Inflammatory macrophage treated with lipopolysaccharide for 4 hours (primary cell): ENCODE measurements at regions not wholly inside any gene's neighbourhood (a gene's known extent, or its start where the extent isn't known, plus 50 kb on each side); places are given as distances from the start of the nearest gene placed in this dataset.

Experiments used
- DNase-seq: peaks from one replicate; pipeline ENCODE4 v3.0.0-alpha.2; 2020

- DNase-seq = peak; percentile 68
These were observed 459.6 kb upstream of the RGS6 start for GRCh38 chr14:71472356-71473340.

GRCh38 chr14:71473843-71474242 is 458.4 kb upstream of the RGS6 start:
- DNase-seq = no peak

- no peak for DNase-seq
These were observed 457.6 kb upstream of the RGS6 start for GRCh38 chr14:71474301-71475265.

- no peak for DNase-seq
These were observed 456.3 kb upstream of the RGS6 start for GRCh38 chr14:71475916-71476315.

- peak; percentile 90 for DNase-seq
These were observed 453.7 kb upstream of the RGS6 start for GRCh38 chr14:71478542-71478941.

- DNase-seq = peak; percentile 45
These were observed 451.1 kb upstream of the RGS6 start for GRCh38 chr14:71481021-71481654.

GRCh38 chr14:71482671-71483070 is 449.6 kb upstream of the RGS6 start:
- no peak for DNase-seq

- no peak for DNase-seq
These were observed 449.1 kb upstream of the RGS6 start for GRCh38 chr14:71483154-71483553.

GRCh38 chr14:71485833-71486232 is 446.4 kb upstream of the RGS6 start:
- no peak for DNase-seq

- DNase-seq = no peak
These were observed 445.9 kb upstream of the RGS6 start for GRCh38 chr14:71486279-71486678.

GRCh38 chr14:71487449-71487848 is 444.8 kb upstream of the RGS6 start:
- DNase-seq = no peak

GRCh38 chr14:71487941-71488340 is 444.3 kb upstream of the RGS6 start:
- no peak for DNase-seq

GRCh38 chr14:71488703-71489191 is 443.5 kb upstream of the RGS6 start:
- DNase-seq = no peak

- DNase-seq = no peak
These were observed 442.5 kb upstream of the RGS6 start for GRCh38 chr14:71489742-71490141.

GRCh38 chr14:71491931-71492330 is 440.3 kb upstream of the RGS6 start:
- no peak for DNase-seq

- no peak for DNase-seq
These were observed 439.9 kb upstream of the RGS6 start for GRCh38 chr14:71492346-71492745.

GRCh38 chr14:71497645-71498086 is 434.6 kb upstream of the RGS6 start:
- no peak for DNase-seq

- DNase-seq = no peak
These were observed 434.0 kb upstream of the RGS6 start for GRCh38 chr14:71498212-71498611.

GRCh38 chr14:71499018-71499417 is 433.2 kb upstream of the RGS6 start:
- no peak for DNase-seq

- DNase-seq = no peak
These were observed 424.5 kb upstream of the RGS6 start for GRCh38 chr14:71507681-71508080.

GRCh38 chr14:71508901-71509300 is 423.3 kb upstream of the RGS6 start:
- DNase-seq = no peak

GRCh38 chr14:71511152-71511551 is 421.1 kb upstream of the RGS6 start:
- DNase-seq = no peak
